Neural progenitor cell (in vitro differentiated cells): ENCODE measurements at regions not wholly inside any gene's neighbourhood (a gene's known extent, or its start where the extent isn't known, plus 50 kb on each side); places are given as distances from the start of the nearest gene placed in this dataset.

Source experiments
- DNase-seq: peaks from one replicate; pipeline ENCODE4 v3.0.0-alpha.2; 2016; ENCODE audit warnings: low spot score
- H2AFZ ChIP-seq: fragments of 200-600 bp; sonication (generic); replicated peaks from 2 replicates; pipeline ENCODE4 v1.6.1; 2016; ENCODE audit warnings: antibody characterized with exemption
- H3F3A ChIP-seq: fragments of 200-600 bp; sonication (generic); 2 replicates; pipeline ENCODE4 v1.6.1; 2016; ENCODE audit warnings: antibody characterized with exemption, low read depth
- H3K27ac ChIP-seq: fragments of 200-600 bp; sonication (generic); 2 replicates; pipeline ENCODE4 v1.5.1; 2016; ENCODE audit warnings: mild to moderate bottlenecking
- H3K27me3 ChIP-seq: fragments of 200-600 bp; sonication (generic); 2 replicates; pipeline ENCODE4 v1.6.1; 2016; ENCODE audit warnings: mild to moderate bottlenecking, moderate library complexity
- H3K36me3 ChIP-seq: fragments of 200-600 bp; sonication (generic); 2 replicates; pipeline ENCODE4 v1.5.1; 2016
- H3K4me1 ChIP-seq: fragments of 200-600 bp; sonication (generic); 2 replicates; pipeline ENCODE4 v1.6.1; 2016; ENCODE audit warnings: mixed run types
- H3K4me2 ChIP-seq: fragments of 200-600 bp; sonication (generic); 2 replicates; pipeline ENCODE4 v1.6.1; 2016
- H3K4me3 ChIP-seq: fragments of 200-600 bp; sonication (generic); 2 replicates; pipeline ENCODE4 v1.5.1; 2016
- H3K79me2 ChIP-seq: fragments of 200-600 bp; sonication (generic); 2 replicates; pipeline ENCODE4 v1.6.1; 2016; ENCODE audit warnings: low read depth
- H3K9ac ChIP-seq: fragments of 200-600 bp; sonication (generic); 2 replicates; pipeline ENCODE4 v1.6.1; 2016
- H3K9me3 ChIP-seq: fragments of 200-600 bp; sonication (generic); 2 replicates; pipeline ENCODE4 v1.5.1; 2016; ENCODE audit warnings: low read depth
- H4K20me1 ChIP-seq: fragments of 200-600 bp; sonication (generic); 2 replicates; pipeline ENCODE4 v1.6.1; 2016; ENCODE audit warnings: low read depth
- H3K27ac Mint-ChIP-seq: 3 replicates; pipeline ENCODE4 v1.8.0; 2021; ENCODE audit warnings: mixed read lengths
- H3K27me3 Mint-ChIP-seq: 2 replicates; pipeline ENCODE4 v1.8.0; 2022; ENCODE audit warnings: low read depth, mild to moderate bottlenecking, inconsistent platforms, moderate library complexity, mixed read lengths; ENCODE audit not compliant: insufficient read depth
- H3K36me3 Mint-ChIP-seq: 3 replicates; pipeline ENCODE4 v1.8.0; 2021; ENCODE audit warnings: mixed read lengths
- H3K4me1 Mint-ChIP-seq: 3 replicates; pipeline ENCODE4 v1.8.0; 2021; ENCODE audit warnings: mixed read lengths
- H3K4me3 Mint-ChIP-seq: 3 replicates; pipeline ENCODE4 v1.8.0; 2021; ENCODE audit warnings: mild to moderate bottlenecking, moderate library complexity, mixed read lengths
- H3K9me3 Mint-ChIP-seq: 3 replicates; pipeline ENCODE4 v1.8.0; 2020; ENCODE audit warnings: mixed read lengths
- CTCF ChIP-seq: fragments of 200-600 bp; sonication (generic); IDR thresholded peaks from 2 replicates; pipeline ENCODE4 v1.5.1; 2017; ENCODE audit warnings: antibody characterized with exemption, mild to moderate bottlenecking
- EZH2 ChIP-seq: fragments of 200-600 bp; sonication (generic); IDR thresholded peaks from 2 replicates; pipeline ENCODE4 v1.6.1; 2017; ENCODE audit warnings: antibody characterized with exemption, mild to moderate bottlenecking, moderate library complexity
- EZH2phosphoT487 ChIP-seq: fragments of 200-600 bp; sonication (generic); IDR thresholded peaks from 2 replicates; pipeline ENCODE4 v1.6.1; 2017; ENCODE audit warnings: antibody characterized with exemption

- no peaks in the 10 kb centered on the region for H3K9me3 Mint-ChIP-seq
- no peaks in the 10 kb centered on the region for H3K79me2 ChIP-seq
- H3K4me1 ChIP-seq = no peaks in the 10 kb centered on the region
- H3K27ac ChIP-seq = no peak overlapping the region
- no peaks in the 10 kb centered on the region for H3F3A ChIP-seq
- H3K27me3 Mint-ChIP-seq = peaks cover 2% of the 10 kb centered on the region
- no peaks in the 10 kb centered on the region for H3K36me3 ChIP-seq
- no peak overlapping the region for H3K4me3 Mint-ChIP-seq
- no peaks in the 10 kb centered on the region for H3K4me1 Mint-ChIP-seq
- H3K36me3 Mint-ChIP-seq = no peaks in the 10 kb centered on the region
- no peak overlapping the region for H3K4me2 ChIP-seq
- no peak overlapping the region for H3K27ac Mint-ChIP-seq
- no peak overlapping the region for H2AFZ ChIP-seq
- no peak for DNase-seq
- no peaks in the 10 kb centered on the region for H3K9me3 ChIP-seq
- H3K4me3 ChIP-seq = no peak overlapping the region
- no peaks in the 10 kb centered on the region for H3K27me3 ChIP-seq
- no peaks in the 10 kb centered on the region for H4K20me1 ChIP-seq
- no peak overlapping the region for H3K9ac ChIP-seq
- TF ChIP-seq EZH2phosphoT487 (no peak), CTCF (no peak), EZH2 (no peak)
These were observed 135.7 kb upstream of the ZNF648 start for GRCh38 chr1:182196897-182197870.

- no peaks in the 10 kb centered on the region for H3K4me1 ChIP-seq
- no peak overlapping the region for H3K4me3 ChIP-seq
- no peaks in the 10 kb centered on the region for H3K79me2 ChIP-seq
- H2AFZ ChIP-seq = no peak overlapping the region
- DNase-seq = no peak
- Mint-ChIP-seq H3K27me3 (peaks cover 3% of the 10 kb centered on the region), H3K4me3 (no peak overlapping the region), H3K4me1 (no peaks in the 10 kb centered on the region), H3K27ac (no peak overlapping the region), H3K36me3 (no peaks in the 10 kb centered on the region), H3K9me3 (peaks cover 3% of the 10 kb centered on the region)
- H4K20me1 ChIP-seq = no peaks in the 10 kb centered on the region
- H3K4me2 ChIP-seq = no peak overlapping the region
- H3K36me3 ChIP-seq = no peaks in the 10 kb centered on the region
- no peak overlapping the region for H3K9ac ChIP-seq
- H3K9me3 ChIP-seq = no peaks in the 10 kb centered on the region
- H3F3A ChIP-seq = no peaks in the 10 kb centered on the region
- no peaks in the 10 kb centered on the region for H3K27me3 ChIP-seq
- no peak overlapping the region for H3K27ac ChIP-seq
- TF ChIP-seq EZH2phosphoT487 = no peak
- TF ChIP-seq EZH2 = no peak
- TF ChIP-seq CTCF = no peak
These were observed 134.2 kb upstream of the ZNF648 start for GRCh38 chr1:182195733-182196132.

DNA sequence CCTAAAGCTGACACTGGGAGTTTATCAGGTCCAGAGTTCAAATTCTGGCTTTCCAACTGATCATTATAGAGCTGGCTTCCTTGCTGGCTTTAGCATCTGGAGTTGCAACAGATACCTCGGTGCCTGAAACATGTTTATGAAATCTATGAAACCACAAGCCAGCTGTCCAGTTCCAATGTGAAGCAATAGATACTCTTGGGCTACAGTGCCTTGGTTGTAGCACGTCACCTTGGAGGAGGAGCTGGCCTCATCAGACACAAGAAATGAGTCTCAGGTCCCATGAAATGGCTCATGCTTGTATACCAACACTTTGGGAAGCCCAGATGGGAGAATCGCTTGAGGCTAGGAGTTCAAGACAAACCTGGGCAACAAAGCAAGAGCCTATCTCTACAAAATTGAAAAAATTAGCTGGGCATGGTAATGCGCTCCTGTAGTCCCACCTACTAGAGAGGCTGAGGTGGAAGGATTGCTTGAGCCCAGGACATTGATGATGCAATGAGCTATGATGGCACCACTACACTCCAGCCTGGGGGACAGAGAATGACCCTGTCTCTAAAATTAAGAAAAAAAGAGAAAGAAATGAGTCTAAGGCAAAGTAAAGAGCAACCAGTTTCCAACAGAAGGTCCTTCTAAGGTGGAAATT lies 132.5 kb upstream of the ZNF648 start:
- H3K4me1 ChIP-seq = peaks cover 11% of the 10 kb centered on the region
- DNase-seq = no peak
- no peak overlapping the region for H3K27ac ChIP-seq
- no peak overlapping the region for H2AFZ ChIP-seq
- no peaks in the 10 kb centered on the region for H3K9me3 ChIP-seq
- no peak overlapping the region for H3K4me3 ChIP-seq
- no peaks in the 10 kb centered on the region for H3K36me3 Mint-ChIP-seq
- peaks cover 3% of the 10 kb centered on the region for H3K9me3 Mint-ChIP-seq
- H3K4me2 ChIP-seq = no peak overlapping the region
- H4K20me1 ChIP-seq = no peaks in the 10 kb centered on the region
- no peaks in the 10 kb centered on the region for H3K27me3 ChIP-seq
- no peaks in the 10 kb centered on the region for H3F3A ChIP-seq
- no peak for TF ChIP-seq EZH2
- no peak for TF ChIP-seq EZH2phosphoT487
- no peak for TF ChIP-seq CTCF
- no peaks in the 10 kb centered on the region for H3K36me3 ChIP-seq
- peaks cover 9% of the 10 kb centered on the region for H3K4me1 Mint-ChIP-seq
- H3K4me3 Mint-ChIP-seq = no peak overlapping the region
- H3K79me2 ChIP-seq = no peaks in the 10 kb centered on the region
- H3K27ac Mint-ChIP-seq = no peak overlapping the region
- peaks cover 3% of the 10 kb centered on the region for H3K27me3 Mint-ChIP-seq
- no peak overlapping the region for H3K9ac ChIP-seq
